ENCODE measurements at regions not wholly inside any gene's neighbourhood (a gene's known extent, or its start where the extent isn't known, plus 50 kb on each side); places are given as distances from the start of the nearest gene placed in this dataset.

- TF ChIP-seq CTCF (IDR thresholded peaks at IDR 0.05), result no peak
- no peak for TF ChIP-seq POLR2A (IDR thresholded peaks at IDR 0.05)
These were observed 1052.0 kb downstream of the DIAPH3 start for GRCh38 chr13:59111751-59112171.
